ENCODE measurements at regions not wholly inside any gene's neighbourhood (a gene's known extent, or its start where the extent isn't known, plus 50 kb on each side); places are given as distances from the start of the nearest gene placed in this dataset.

- no peak for TF ChIP-seq ZNF462 (CRISPR knock-in tag; IDR thresholded peaks at IDR 0.05)
- TF ChIP-seq ETS1 (IDR thresholded peaks at IDR 0.05), result no peak
Measured at GRCh38 chr6:115004204-115004603, 661.4 kb upstream of the HS3ST5 start (continued).

GRCh38 chr6:115001731-115002350, 659.0 kb upstream of the HS3ST5 start:
- Histone ChIP-seq H3K4me3 (no peak overlapping the region), H3K4me1 (ENCODE audit: insufficient read depth) (no peaks in the 10 kb centered on the region), H3K27ac (ENCODE audit: low read depth) (no peak overlapping the region), H3K36me3 (ENCODE audit: insufficient read depth) (no peaks in the 10 kb centered on the region), H3F3A (replicated peaks; ENCODE audit: low read depth) (no peaks in the 10 kb centered on the region), H3K4me2 (no peak overlapping the region), H3K9me2 (ENCODE audit: insufficient read depth) (no peaks in the 10 kb centered on the region), H2AFZ (no peak overlapping the region), H3K79me2 (replicated peaks; ENCODE audit: insufficient read depth) (no peaks in the 10 kb centered on the region), H4K20me1 (replicated peaks; ENCODE audit: insufficient read depth) (no peaks in the 10 kb centered on the region), H3K27me3 (ENCODE audit: insufficient read depth) (no peaks in the 10 kb centered on the region)
- Mint-ChIP-seq H3K4me3 (no peak overlapping the region), H3K4me1 (0 out of 3 replicates have a peak, but pooled peaks cover 2% of the 10 kb centered on the region), H3K27ac (no peak overlapping the region), H3K27me3 (ENCODE audit: insufficient read depth, low read depth, poor library complexity) (no peaks in the 10 kb centered on the region), H3K9me3 (peaks cover 13% of the 10 kb centered on the region; the same call in 1 of the 3 replicates), H3K36me3 (ENCODE audit: low read depth) (peaks cover 7% of the 10 kb centered on the region; the same call in 2 of the 3 replicates)
- no peak for ATAC-seq
- no peak for DNase-seq (ENCODE audit: low spot score)
- TF ChIP-seq STAT1 (IDR thresholded peaks at IDR 0.05; ENCODE audit: unreplicated experiment) (no peak), EZH2 (IDR thresholded peaks at IDR 0.05; ENCODE audit: low read depth, unreplicated experiment) (no peak), ZNF462 (CRISPR knock-in tag; IDR thresholded peaks at IDR 0.05) (no peak), ZNF331 (CRISPR knock-in tag; IDR thresholded peaks at IDR 0.05; ENCODE audit: low read depth) (no peak)

All from GM23338 (cell line).